CD4-positive, alpha-beta memory T cell (primary cell): ENCODE measurements at regions not wholly inside any gene's neighbourhood (a gene's known extent, or its start where the extent isn't known, plus 50 kb on each side); places are given as distances from the start of the nearest gene placed in this dataset.
"Not testable (repeated sequence)": the region's sequence is repeated elsewhere in the genome, so short reads cannot be mapped to it uniquely, and the experiment has no call there.

Experiments used
- CTCF ChIA-PET: fragments of 350-600 bp; sonication (Branson Sonifier 250); formaldehyde crosslinking; loops from one replicate; lab custom pipeline; 2021; ENCODE audit warnings: inconsistent platforms; ENCODE audit not compliant: partially characterized antibody; lab: Charles Lee
- POLR2A ChIA-PET: fragments of 350-600 bp; sonication (Branson Sonifier 250); formaldehyde crosslinking; loops from one replicate; lab custom pipeline; 2021; ENCODE audit not compliant: partially characterized antibody; lab: Charles Lee
- DNase-seq, 5 donors: peaks; one replicate each; pipeline versions ENCODE4 v3.0.0 to v3.0.0-alpha.2; 2020 to 2022; ENCODE audit warnings: mixed read lengths in 1 of 5
- H3K27ac ChIP-seq: one replicate; pipeline ENCODE4 v1.7.0; 2013; ENCODE audit warnings: low read depth, low read length
- H3K27me3 ChIP-seq: 2 replicates; pipeline ENCODE4 v1.7.0; 2013; ENCODE audit warnings: mild to moderate bottlenecking, low read length, moderate library complexity; ENCODE audit not compliant: insufficient read depth
- H3K36me3 ChIP-seq: 2 replicates; pipeline ENCODE4 v1.7.0; 2013; ENCODE audit warnings: mild to moderate bottlenecking, low read length, moderate library complexity; ENCODE audit not compliant: insufficient read depth
- H3K4me1 ChIP-seq: 2 replicates; pipeline ENCODE4 v1.7.0; 2013; ENCODE audit warnings: mild to moderate bottlenecking, low read length, moderate library complexity; ENCODE audit not compliant: insufficient read depth
- H3K4me3 ChIP-seq, 2 donors: one replicate each; pipeline ENCODE4 v1.7.0; 2013; ENCODE audit warnings: low read length in 2 of 2, mild to moderate bottlenecking in 1 of 2
- H3K9me3 ChIP-seq, 2 donors: one replicate each; pipeline ENCODE4 v1.7.0; 2013; ENCODE audit warnings: low read length in 2 of 2, control low read depth in 1 of 2; ENCODE audit not compliant: control insufficient read depth in 1 of 2
- H3K27ac Mint-ChIP-seq, 7 donors: one replicate each; pipeline ENCODE4 v1.8.0; 2020 to 2021; ENCODE audit warnings: mixed read lengths in 7 of 7, mild to moderate bottlenecking in 6 of 7, inconsistent platforms in 3 of 7, moderate library complexity in 3 of 7
- H3K27me3 Mint-ChIP-seq, 2 donors: one replicate each; pipeline ENCODE4 v1.8.0; 2020 to 2021; ENCODE audit warnings: mixed read lengths in 2 of 2
- H3K36me3 Mint-ChIP-seq, 2 donors: one replicate each; pipeline ENCODE4 v1.8.0; 2020 to 2021; ENCODE audit warnings: mixed read lengths in 2 of 2, inconsistent platforms in 1 of 2, mild to moderate bottlenecking in 1 of 2
- H3K4me1 Mint-ChIP-seq, 4 donors: one replicate each; pipeline ENCODE4 v1.8.0; 2020 to 2021; ENCODE audit warnings: mixed read lengths in 4 of 4, mild to moderate bottlenecking in 1 of 4
- H3K4me3 Mint-ChIP-seq, 8 donors: one replicate each; pipeline ENCODE4 v1.8.0; 2020 to 2021; ENCODE audit warnings: mixed read lengths in 8 of 8, mild to moderate bottlenecking in 7 of 8, moderate library complexity in 6 of 8, inconsistent platforms in 3 of 8
- H3K9me3 Mint-ChIP-seq, 8 donors: one replicate each; pipeline ENCODE4 v1.8.0; 2020 to 2021; ENCODE audit warnings: mixed read lengths in 8 of 8, mild to moderate bottlenecking in 5 of 8, inconsistent platforms in 3 of 8, moderate library complexity in 1 of 8
- intact Hi-C: fragments of 100-400 bp; cut with micrococcal nuclease; formaldehyde crosslinking; loops from one replicate; pipeline ENCODE4 v1.15.1; 2023

GRCh38 chr4:3637326-3638016, 105.2 kb upstream of the LRPAP1 start:
- ChIA-PET POLR2A (no interaction called here), CTCF (no interaction called here)
- peak overlapping the region in 1 of 7 donors; percentile 3 for H3K27ac Mint-ChIP-seq
- H3K4me3 Mint-ChIP-seq = no peak overlapping the region
- no peaks in the 10 kb centered on the region for H3K4me1 Mint-ChIP-seq
- no peak for DNase-seq
- Histone ChIP-seq H3K4me3 (no peak overlapping the region), H3K27ac (no peak overlapping the region), H3K9me3 (no peaks in the 10 kb centered on the region), H3K4me1 (no peaks in the 10 kb centered on the region), H3K27me3 (no peaks in the 10 kb centered on the region), H3K36me3 (no peaks in the 10 kb centered on the region)
- peaks cover 0 to 1% (median 0%) of the 10 kb centered on the region in 8 donors for H3K9me3 Mint-ChIP-seq
- no peaks in the 10 kb centered on the region for H3K36me3 Mint-ChIP-seq
- intact Hi-C loops = no loop called here
- H3K27me3 Mint-ChIP-seq = peaks cover 6 to 7% of the 10 kb centered on the region in 2 donors

GRCh38 chr4:3636646-3637320, 104.6 kb upstream of the LRPAP1 start:
- no peaks in the 10 kb centered on the region for H3K36me3 Mint-ChIP-seq
- H3K27ac ChIP-seq = no peak overlapping the region
- no peaks in the 10 kb centered on the region for H3K36me3 ChIP-seq
- no peaks in the 10 kb centered on the region for H3K4me1 ChIP-seq
- H3K27ac Mint-ChIP-seq = no peak overlapping the region
- H3K4me3 ChIP-seq = no peak overlapping the region
- H3K27me3 ChIP-seq = no peaks in the 10 kb centered on the region
- no peaks in the 10 kb centered on the region for H3K4me1 Mint-ChIP-seq
- H3K9me3 Mint-ChIP-seq = peaks cover 0 to 4% (median 0%) of the 10 kb centered on the region in 8 donors
- ChIA-PET CTCF (no interaction called here), POLR2A (no interaction called here)
- peaks cover 6 to 7% of the 10 kb centered on the region in 2 donors for H3K27me3 Mint-ChIP-seq
- intact Hi-C loops = no loop called here
- no peak for DNase-seq
- H3K4me3 Mint-ChIP-seq = peak overlapping the region in 1 of 8 donors; percentile 6
- H3K9me3 ChIP-seq = no peaks in the 10 kb centered on the region

- H3K27me3 Mint-ChIP-seq, H3K36me3 Mint-ChIP-seq, H3K4me1 Mint-ChIP-seq, H3K9me3 ChIP-seq, H3K4me3 Mint-ChIP-seq, H3K27me3 ChIP-seq, POLR2A ChIA-PET, H3K27ac ChIP-seq, H3K4me3 ChIP-seq, H3K4me1 ChIP-seq, intact Hi-C loops, H3K36me3 ChIP-seq, DNase-seq, H3K27ac Mint-ChIP-seq, H3K9me3 Mint-ChIP-seq, CTCF ChIA-PET: not testable (repeated sequence)
These were observed 103.8 kb upstream of the LRPAP1 start for GRCh38 chr4:3636020-3636419.

- Histone ChIP-seq H3K4me1 (no peaks in the 10 kb centered on the region), H3K4me3 (no peak overlapping the region), H3K36me3 (no peaks in the 10 kb centered on the region), H3K27ac (no peak overlapping the region), H3K9me3 (no peaks in the 10 kb centered on the region), H3K27me3 (no peaks in the 10 kb centered on the region)
- Mint-ChIP-seq H3K4me1 (no peaks in the 10 kb centered on the region), H3K27ac (no peak overlapping the region), H3K9me3 (peaks cover 0 to 4% (median 0%) of the 10 kb centered on the region in 8 donors), H3K36me3 (no peaks in the 10 kb centered on the region), H3K4me3 (no peak overlapping the region), H3K27me3 (peaks cover 6 to 7% of the 10 kb centered on the region in 2 donors)
- no peak for DNase-seq
- intact Hi-C loops = no loop called here
- CTCF ChIA-PET = no interaction called here
- POLR2A ChIA-PET = no interaction called here
These were observed 102.9 kb upstream of the LRPAP1 start for GRCh38 chr4:3634894-3635820.

GRCh38 chr4:3634281-3634857, 102.1 kb upstream of the LRPAP1 start:
- Mint-ChIP-seq H3K27ac (no peak overlapping the region), H3K27me3 (peaks cover 6 to 7% of the 10 kb centered on the region in 2 donors), H3K9me3 (peaks cover 0 to 4% (median 0%) of the 10 kb centered on the region in 8 donors), H3K4me3 (no peak overlapping the region), H3K4me1 (no peaks in the 10 kb centered on the region), H3K36me3 (no peaks in the 10 kb centered on the region)
- H3K36me3 ChIP-seq = no peaks in the 10 kb centered on the region
- DNase-seq = no peak
- intact Hi-C loops = no loop called here
- H3K4me3 ChIP-seq = no peak overlapping the region
- no peaks in the 10 kb centered on the region for H3K9me3 ChIP-seq
- no peaks in the 10 kb centered on the region for H3K27me3 ChIP-seq
- CTCF ChIA-PET = no interaction called here
- H3K27ac ChIP-seq = no peak overlapping the region
- POLR2A ChIA-PET = no interaction called here
- no peaks in the 10 kb centered on the region for H3K4me1 ChIP-seq

GRCh38 chr4:3633277-3633676, 101.1 kb upstream of the LRPAP1 start:
- H3K9me3 Mint-ChIP-seq, H3K4me3 ChIP-seq, H3K4me3 Mint-ChIP-seq, H3K36me3 Mint-ChIP-seq, H3K27ac Mint-ChIP-seq, CTCF ChIA-PET, POLR2A ChIA-PET, H3K27ac ChIP-seq, H3K4me1 ChIP-seq, intact Hi-C loops, DNase-seq, H3K36me3 ChIP-seq, H3K4me1 Mint-ChIP-seq, H3K9me3 ChIP-seq, H3K27me3 ChIP-seq, H3K27me3 Mint-ChIP-seq: not testable (repeated sequence)

GRCh38 chr4:3632794-3633193, 100.6 kb upstream of the LRPAP1 start:
- intact Hi-C loops, H3K36me3 Mint-ChIP-seq, H3K4me3 ChIP-seq, H3K36me3 ChIP-seq, H3K4me1 ChIP-seq, POLR2A ChIA-PET, H3K27me3 Mint-ChIP-seq, H3K9me3 ChIP-seq, H3K4me3 Mint-ChIP-seq, H3K27ac ChIP-seq, H3K27me3 ChIP-seq, H3K27ac Mint-ChIP-seq, CTCF ChIA-PET, H3K9me3 Mint-ChIP-seq, H3K4me1 Mint-ChIP-seq: not testable (repeated sequence)
- DNase-seq = peak in 1 of 5 donors; percentile 26
